Type B pancreatic cell (in vitro differentiated cells): ENCODE measurements at regions not wholly inside any gene's neighbourhood (a gene's known extent, or its start where the extent isn't known, plus 50 kb on each side); places are given as distances from the start of the nearest gene placed in this dataset.
A peak's percentile ranks its signal among the peaks of the same experiment; 100 is the strongest.

Source experiments
- DNase-seq: peaks from one replicate; pipeline ENCODE4 v3.0.0; 2021; ENCODE audit warnings: mixed read lengths; ENCODE audit not compliant: unreplicated experiment; ENCODE audit errors: extremely low spot score
- H3K27ac Mint-ChIP-seq: 2 replicates; pipeline ENCODE4 v1.8.0; 2021; ENCODE audit warnings: mild to moderate bottlenecking, mixed read lengths
- H3K27me3 Mint-ChIP-seq: 2 replicates; pipeline ENCODE4 v1.8.0; 2021; ENCODE audit warnings: mixed read lengths
- H3K36me3 Mint-ChIP-seq: 2 replicates; pipeline ENCODE4 v1.8.0; 2021; ENCODE audit warnings: mixed read lengths
- H3K4me1 Mint-ChIP-seq: one replicate; pipeline ENCODE4 v1.8.0; 2021; ENCODE audit warnings: mixed read lengths; ENCODE audit not compliant: unreplicated experiment
- H3K4me3 Mint-ChIP-seq: 2 replicates; pipeline ENCODE4 v1.8.0; 2021; ENCODE audit warnings: mild to moderate bottlenecking, mixed read lengths
- H3K9me3 Mint-ChIP-seq: 2 replicates; pipeline ENCODE4 v1.8.0; 2021; ENCODE audit warnings: mixed read lengths
- CTCF ChIP-seq: fragments of 200-600 bp; sonication (generic); conservative IDR thresholded peaks from 2 replicates; pipeline ENCODE4 v1.5.0; 2021; ENCODE audit warnings: antibody characterized with exemption, mild to moderate bottlenecking

GRCh38 chr9:85433046-85433445 lies 308.7 kb downstream of the AGTPBP1 start:
- TF ChIP-seq CTCF = no peak
- DNase-seq = no peak
- H3K4me1 Mint-ChIP-seq = peaks cover 18% of the 10 kb centered on the region
- no peak overlapping the region for H3K27ac Mint-ChIP-seq
- peaks cover 16% of the 10 kb centered on the region for H3K9me3 Mint-ChIP-seq
- peaks cover 11% of the 10 kb centered on the region for H3K27me3 Mint-ChIP-seq
- H3K4me3 Mint-ChIP-seq = no peak overlapping the region
- H3K36me3 Mint-ChIP-seq = no peaks in the 10 kb centered on the region

- H3K9me3 Mint-ChIP-seq = peaks cover 16% of the 10 kb centered on the region
These were observed 309.2 kb downstream of the AGTPBP1 start for GRCh38 chr9:85432599-85432998.

GRCh38 chr9:85431339-85432102 lies 310.2 kb downstream of the AGTPBP1 start:
- H3K4me1 Mint-ChIP-seq = peaks cover 30% of the 10 kb centered on the region
- TF ChIP-seq CTCF = no peak
- H3K27me3 Mint-ChIP-seq = peaks cover 8% of the 10 kb centered on the region
- no peak overlapping the region for H3K4me3 Mint-ChIP-seq
- peaks cover 15% of the 10 kb centered on the region for H3K9me3 Mint-ChIP-seq
- no peak for DNase-seq
- peaks cover 4% of the 10 kb centered on the region for H3K36me3 Mint-ChIP-seq
- no peak overlapping the region for H3K27ac Mint-ChIP-seq

More at GRCh38 chr9:85432599-85432998, 309.2 kb downstream of the AGTPBP1 start:
- Mint-ChIP-seq H3K4me1 (peaks cover 23% of the 10 kb centered on the region), H3K36me3 (no peaks in the 10 kb centered on the region), H3K27me3 (peaks cover 10% of the 10 kb centered on the region), H3K27ac (peak overlapping the region; percentile 51), H3K4me3 (no peak overlapping the region)
- no peak for TF ChIP-seq CTCF
- DNase-seq = no peak

GRCh38 chr9:85430659-85431338 lies 311.0 kb downstream of the AGTPBP1 start:
- peaks cover 4% of the 10 kb centered on the region for H3K27me3 Mint-ChIP-seq
- peaks cover 4% of the 10 kb centered on the region for H3K36me3 Mint-ChIP-seq
- TF ChIP-seq CTCF = no peak
- H3K9me3 Mint-ChIP-seq = peaks cover 11% of the 10 kb centered on the region
- peaks cover 35% of the 10 kb centered on the region for H3K4me1 Mint-ChIP-seq
- DNase-seq = no peak
- H3K27ac Mint-ChIP-seq = no peak overlapping the region
- H3K4me3 Mint-ChIP-seq = no peak overlapping the region

GRCh38 chr9:85428230-85428629 lies 313.5 kb downstream of the AGTPBP1 start:
- Mint-ChIP-seq H3K27ac (peak overlapping the region; percentile 14), H3K36me3 (peaks cover 4% of the 10 kb centered on the region), H3K4me1 (peaks cover 43% of the 10 kb centered on the region), H3K4me3 (peak overlapping the region; percentile 21), H3K27me3 (peaks cover 6% of the 10 kb centered on the region), H3K9me3 (peaks cover 4% of the 10 kb centered on the region)
- no peak for TF ChIP-seq CTCF
- no peak for DNase-seq
